Stimulated activated CD8-positive, alpha-beta memory T cell treated with anti-CD3 and anti-CD28 coated beads, Interleukin-12 subunit alpha, Interleukin-12 subunit beta, amount 100 ng/mL, for 24 hours (primary cell): ENCODE measurements at regions not wholly inside any gene's neighbourhood (a gene's known extent, or its start where the extent isn't known, plus 50 kb on each side); places are given as distances from the start of the nearest gene placed in this dataset.

Experiments used
- DNase-seq: peaks from one replicate; pipeline ENCODE4 v3.0.0-alpha.2; 2020; ENCODE audit errors: extremely low read depth

DNA sequence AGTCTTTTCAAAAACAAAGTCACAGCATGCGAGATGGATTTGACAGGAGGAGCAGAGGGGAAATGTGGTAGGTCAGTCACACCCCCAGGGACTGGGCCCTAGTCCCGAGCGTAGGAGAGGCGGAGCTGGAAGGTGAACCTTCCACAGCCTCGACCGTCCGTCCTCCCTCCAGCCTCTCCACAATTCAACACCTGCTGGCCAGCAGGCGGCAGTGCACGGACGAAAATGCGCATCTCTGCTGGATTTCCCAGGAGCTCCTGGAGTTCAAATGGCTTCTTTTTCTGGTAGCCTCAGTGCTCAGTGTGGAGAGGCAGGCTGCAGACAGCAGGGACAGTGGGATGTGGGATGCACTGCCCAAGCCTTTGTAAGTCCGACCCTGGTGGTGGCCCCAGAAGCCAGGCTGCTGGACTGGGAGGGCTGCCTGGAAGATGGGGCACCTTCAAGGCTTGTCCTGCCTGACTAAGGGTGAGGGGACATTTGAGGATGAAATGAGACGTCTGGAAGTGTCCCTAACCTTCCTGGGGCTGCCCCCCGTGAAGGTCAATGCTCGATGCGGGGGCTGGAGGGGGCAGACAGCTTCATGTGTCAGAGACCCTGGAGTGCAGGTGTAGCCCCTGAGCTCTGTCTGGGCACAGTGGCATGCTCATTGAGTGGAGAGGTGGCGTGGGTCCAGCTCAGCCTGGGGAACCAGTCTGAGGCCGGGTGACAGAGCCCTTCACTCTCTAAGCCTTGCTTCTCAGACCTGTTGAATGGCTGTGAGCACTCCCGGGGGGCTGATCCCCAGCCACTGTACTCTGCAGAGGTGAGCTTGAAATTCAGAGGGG is 189.5 kb downstream of the TFCP2L1 start:
- no peak for DNase-seq

GRCh38 chr2:121096611-121097010 is 188.4 kb downstream of the TFCP2L1 start:
- DNase-seq: no peak

- no peak for DNase-seq
Observed at GRCh38 chr2:121098556-121098955, 186.4 kb downstream of the TFCP2L1 start.

GRCh38 chr2:121099329-121100290 is 185.4 kb downstream of the TFCP2L1 start:
- DNase-seq: no peak

DNA sequence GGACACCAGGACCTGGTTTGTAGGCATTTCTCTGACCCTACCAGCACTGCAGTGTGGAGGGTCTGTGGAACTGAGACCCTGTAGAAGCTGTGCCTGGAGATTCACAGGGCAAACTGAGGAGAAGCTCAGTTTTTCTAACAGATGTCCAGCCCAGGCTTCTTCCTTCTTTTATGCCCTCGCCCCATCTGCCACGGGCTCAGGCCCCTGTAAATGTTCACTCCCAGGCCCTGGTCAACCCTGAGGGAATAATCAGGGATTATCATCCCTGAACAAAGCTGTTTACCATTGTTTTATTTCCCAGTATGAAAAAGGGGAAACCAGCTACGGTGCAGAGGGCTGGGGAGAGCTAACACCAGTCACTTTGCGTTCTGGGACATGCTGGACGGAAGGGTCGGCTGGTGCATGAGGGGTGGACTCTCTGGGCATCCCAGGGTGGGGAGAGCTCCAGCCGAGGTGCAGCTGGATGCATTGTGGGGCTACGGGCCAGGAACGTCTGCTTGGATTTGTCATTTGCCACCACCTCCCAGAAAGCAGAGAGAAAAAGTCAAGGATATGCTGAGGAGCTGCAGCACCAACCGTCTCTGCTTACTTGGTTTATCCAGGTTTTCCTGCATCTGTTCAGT is 183.8 kb downstream of the TFCP2L1 start:
- DNase-seq: no peak

DNA sequence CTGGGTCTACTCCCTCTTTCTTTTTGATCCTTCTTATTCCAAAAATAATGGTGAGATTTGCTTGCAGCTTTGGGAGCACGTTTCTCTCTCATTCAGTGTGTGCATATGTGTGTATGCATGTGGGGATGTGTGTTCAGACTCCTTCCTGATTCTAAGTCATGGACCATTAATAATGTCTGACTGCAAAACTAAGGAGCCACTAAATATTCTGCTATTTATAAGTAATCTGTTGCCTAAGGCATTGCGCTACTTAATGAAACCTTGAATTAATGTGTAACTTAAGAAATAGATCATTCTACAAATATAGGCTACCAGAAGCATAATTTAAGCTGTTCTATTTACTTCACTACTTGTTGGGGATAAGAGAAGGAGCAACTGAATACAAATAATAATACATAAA is 182.1 kb downstream of the TFCP2L1 start:
- no peak for DNase-seq

GRCh38 chr2:121103960-121104359 is 181.0 kb downstream of the TFCP2L1 start:
- DNase-seq: no peak

DNA sequence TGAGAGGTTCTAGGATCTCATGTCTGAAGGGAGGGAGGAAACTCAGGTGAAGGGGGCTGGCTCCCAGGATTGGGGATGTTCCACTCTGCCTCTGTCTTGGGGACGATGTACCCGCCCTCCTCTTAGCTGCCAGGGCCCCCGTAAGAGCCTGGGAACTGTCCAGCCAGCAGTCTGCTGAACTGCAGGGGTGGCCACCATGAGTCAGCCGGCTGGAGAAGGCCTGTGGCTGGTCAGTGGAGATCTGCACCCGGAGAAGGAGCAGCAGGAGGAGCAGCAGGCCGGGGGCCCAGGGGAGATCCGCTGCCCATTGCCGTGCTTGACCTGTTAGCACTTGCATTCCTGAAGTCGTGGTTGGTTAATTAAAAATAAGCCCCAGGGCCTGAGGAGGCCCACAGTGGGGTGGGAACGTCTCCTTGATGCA is 180.3 kb downstream of the TFCP2L1 start:
- no peak for DNase-seq

GRCh38 chr2:121110924-121111323 is 174.1 kb downstream of the TFCP2L1 start:
- DNase-seq: no peak

GRCh38 chr2:121118951-121119350 is 166.1 kb downstream of the TFCP2L1 start:
- no peak for DNase-seq

- DNase-seq: no peak
Observed at GRCh38 chr2:121120411-121120810, 164.6 kb downstream of the TFCP2L1 start.

GRCh38 chr2:121120991-121121390 is 164.0 kb downstream of the TFCP2L1 start:
- no peak for DNase-seq

DNA sequence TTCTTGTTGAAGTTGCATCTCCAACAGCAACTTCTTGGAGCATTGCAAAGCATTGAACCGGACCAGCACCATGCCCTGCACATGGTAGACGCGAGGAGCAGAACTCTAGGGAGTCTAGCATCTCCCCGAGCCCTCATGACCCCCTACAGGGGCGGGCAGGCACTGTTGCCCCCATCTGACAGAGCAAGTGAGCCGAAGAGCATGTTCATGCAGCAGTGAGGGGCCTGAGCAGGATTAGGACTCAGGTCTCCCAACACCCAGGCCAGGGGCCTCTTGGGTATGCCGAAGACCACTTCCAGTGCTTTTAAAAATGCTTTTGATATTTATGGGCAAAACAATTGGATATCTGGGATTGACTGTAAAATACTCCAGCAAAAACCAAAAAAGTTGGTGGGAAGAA is 163.3 kb downstream of the TFCP2L1 start:
- DNase-seq: no peak

DNA sequence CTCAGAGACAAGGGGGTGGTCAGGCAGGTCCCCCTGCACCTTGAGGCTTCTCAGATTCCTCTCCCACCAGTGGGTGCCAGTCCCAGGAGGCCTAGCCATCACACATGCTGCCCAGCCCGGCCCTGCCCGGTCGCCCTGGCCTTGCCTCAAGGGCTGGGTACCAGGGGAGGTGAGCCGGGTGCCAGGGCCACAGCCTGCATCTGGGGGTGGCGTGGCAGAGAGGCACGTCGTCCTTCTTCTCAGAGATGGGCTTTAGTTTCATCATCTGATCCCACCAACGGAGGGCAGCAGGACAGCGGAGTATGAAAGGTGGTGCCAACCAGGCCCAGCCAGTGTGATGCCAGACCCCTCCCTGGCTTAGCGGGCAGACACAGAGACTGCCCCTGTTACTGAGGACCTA is 161.7 kb downstream of the TFCP2L1 start:
- DNase-seq: no peak

DNA sequence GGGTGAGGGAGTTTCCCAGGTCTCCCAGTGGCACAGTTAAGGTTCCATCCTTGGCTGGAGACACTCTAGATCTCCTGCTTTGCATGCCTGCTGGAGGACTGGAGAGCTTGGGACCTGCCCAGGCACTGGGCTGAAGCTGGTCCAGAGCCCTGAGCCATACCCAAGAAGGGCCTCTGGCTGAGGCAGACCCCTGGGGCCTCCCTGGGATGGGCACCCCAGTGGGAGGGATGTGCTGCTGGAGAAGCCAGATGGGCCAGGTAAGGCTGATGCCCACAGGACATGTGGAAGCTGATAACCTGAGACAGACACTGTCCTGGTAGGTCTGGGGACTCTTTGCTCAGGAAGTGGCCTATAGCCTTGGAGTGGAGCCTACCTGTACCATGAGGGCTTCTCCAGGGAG is 160.7 kb downstream of the TFCP2L1 start:
- DNase-seq: no peak

- no peak for DNase-seq
Observed at GRCh38 chr2:121125350-121125749, 159.7 kb downstream of the TFCP2L1 start.

- no peak for DNase-seq
Observed at GRCh38 chr2:121128741-121129659, 156.0 kb downstream of the TFCP2L1 start.

- no peak for DNase-seq
Observed at GRCh38 chr2:121129692-121130091, 155.3 kb downstream of the TFCP2L1 start.

DNA sequence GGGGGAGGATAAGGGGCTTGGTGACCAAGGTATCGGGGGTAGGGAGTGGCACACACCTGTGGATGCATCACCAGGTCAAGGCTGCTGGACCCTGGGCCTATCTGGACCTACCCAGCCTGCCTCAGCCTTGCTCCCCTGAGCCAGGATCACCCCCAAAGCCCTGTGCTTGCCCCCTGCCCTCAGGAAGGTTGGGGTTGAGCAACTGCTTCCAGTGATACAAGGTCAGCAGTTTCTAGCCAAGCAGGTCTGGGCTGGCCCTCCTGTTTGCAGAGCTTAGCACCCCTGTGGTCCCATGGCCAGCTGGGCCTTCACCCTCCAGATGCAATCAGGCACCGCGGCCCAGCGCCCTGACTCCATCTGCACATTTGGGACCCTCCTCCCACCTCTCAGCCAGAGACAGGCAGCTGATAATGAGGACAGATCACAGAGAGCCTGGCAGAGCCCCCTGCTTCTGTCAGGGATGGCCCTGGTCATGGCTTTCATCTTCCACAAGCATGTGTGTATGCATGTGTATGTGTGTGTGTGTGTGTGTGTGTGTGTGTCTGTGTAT is 154.6 kb downstream of the TFCP2L1 start:
- no peak for DNase-seq

DNA sequence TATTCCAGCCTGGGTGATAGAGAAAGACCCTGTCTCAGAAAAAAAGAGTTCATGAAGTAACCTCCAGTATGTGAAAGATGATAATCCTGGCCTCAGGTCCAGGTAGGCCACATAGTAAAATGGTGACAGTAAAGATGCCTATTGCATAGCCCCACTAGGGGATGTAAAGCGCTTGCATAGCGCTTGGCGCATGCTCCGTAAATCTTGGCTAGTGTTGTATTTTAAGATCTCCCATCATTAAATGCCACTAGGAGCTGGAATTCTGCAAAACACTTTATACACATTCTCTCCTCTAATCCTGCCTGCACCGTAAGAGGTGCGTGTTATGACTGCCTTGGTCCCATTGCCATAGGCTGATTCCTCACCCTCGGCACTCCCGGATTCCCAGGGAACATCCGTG is 153.6 kb downstream of the TFCP2L1 start:
- DNase-seq: no peak
